NCI-H2029 (cell line): ENCODE measurements at regions not wholly inside any gene's neighbourhood (a gene's known extent, or its start where the extent isn't known, plus 50 kb on each side); places are given as distances from the start of the nearest gene placed in this dataset.

Experiments used
- DNase-seq: peaks from one replicate; lab custom pipeline; 2025; lab: John Stamatoyannopoulos, UW

DNA sequence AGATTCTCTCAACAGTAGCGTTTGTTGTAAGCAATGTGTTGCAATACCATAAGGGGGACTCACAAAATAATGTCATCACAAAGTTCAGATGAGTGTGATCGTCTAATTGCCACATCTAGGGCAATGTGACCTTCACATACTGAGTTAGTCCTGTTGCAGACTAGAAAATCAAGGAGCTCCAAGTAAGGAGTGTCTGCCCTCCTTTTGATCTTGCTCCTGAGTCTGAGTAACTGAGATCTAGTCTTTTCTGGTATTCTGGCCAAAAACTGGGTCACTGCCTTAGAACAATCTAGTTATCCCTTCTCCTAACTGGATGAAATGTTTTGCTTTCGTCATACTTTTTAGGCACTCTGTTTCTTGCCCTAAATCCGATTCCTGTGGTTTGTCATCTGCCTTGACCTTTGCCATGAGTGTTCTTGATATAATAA, 712.1 kb downstream of the CDH11 start:
- DNase-seq: no peak

DNA sequence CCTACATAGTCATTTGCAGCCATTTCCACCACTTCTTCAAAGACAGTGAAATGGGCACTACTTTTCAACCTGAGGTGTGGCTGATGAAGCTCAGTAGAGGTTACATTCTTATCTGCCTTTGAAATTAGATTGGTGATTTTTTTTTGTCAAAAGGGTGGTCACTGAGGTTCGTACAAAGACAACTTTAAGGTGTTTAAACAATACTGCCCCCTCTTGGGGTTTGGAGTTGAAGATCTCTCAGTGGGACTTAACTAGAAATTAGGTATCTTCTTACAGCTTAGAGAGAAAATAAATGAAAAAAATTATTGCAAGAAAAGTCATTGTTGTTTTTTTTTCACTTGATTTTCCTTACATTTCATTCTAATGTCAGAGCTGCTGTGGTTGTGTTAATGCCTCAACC, 713.2 kb downstream of the CDH11 start:
- no peak for DNase-seq

DNA sequence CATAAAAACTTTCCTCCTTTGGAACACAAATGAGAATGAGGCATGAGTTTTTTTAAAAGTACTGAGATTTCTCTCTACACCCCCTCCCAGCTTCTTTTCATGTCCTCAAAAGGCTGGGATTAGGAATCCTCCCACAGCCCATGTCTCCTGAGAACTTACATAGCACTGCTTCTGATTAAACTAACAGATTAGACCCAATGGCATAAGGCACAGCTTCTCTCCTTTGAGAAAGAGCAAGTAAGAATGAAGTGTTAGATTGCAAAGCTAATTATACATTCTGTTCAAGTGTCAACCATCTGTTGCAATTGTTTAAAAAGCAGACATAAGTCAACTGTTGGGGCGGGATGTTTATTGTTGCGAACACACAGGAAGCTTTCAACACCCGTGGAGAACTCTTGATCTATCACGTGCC, 715.1 kb downstream of the CDH11 start:
- no peak for DNase-seq

DNA sequence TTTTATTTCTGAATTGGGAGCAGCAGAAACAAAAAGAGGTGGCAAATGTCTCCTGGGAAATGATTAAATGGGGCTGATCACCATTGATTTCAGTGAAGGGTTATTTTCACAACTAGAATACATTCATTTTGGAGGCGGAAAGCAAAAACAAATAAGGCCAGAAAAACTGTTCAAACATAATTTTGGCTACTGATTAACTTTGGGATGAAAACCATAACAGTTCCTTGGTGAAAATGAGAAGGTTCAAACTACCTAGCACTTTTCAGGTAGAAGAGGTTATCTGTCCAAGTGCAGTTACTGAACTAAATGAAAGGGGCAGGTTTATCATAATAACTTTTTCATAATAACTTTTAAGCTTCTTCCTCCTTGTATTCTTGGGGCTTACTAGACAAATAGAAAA, 718.5 kb downstream of the CDH11 start:
- DNase-seq: no peak

DNA sequence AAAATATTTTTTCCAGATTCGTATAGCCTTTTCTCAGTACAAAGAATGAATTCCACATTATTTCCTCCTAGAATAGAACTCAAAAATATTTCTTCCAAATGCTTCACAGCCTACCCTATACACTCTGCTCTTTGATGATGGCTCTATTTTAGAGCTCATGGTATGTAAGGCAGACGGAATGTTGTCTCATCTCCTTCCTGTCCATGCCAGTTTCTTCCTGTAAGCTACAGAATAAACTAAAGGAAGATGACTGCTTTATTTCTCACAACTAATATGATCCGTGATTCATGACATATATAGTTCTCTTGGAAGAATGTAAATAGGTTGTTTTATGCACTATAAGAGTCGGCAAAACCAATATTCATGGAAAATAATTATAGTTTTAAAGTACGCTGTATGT, 723.1 kb downstream of the CDH11 start:
- no peak for DNase-seq

DNA sequence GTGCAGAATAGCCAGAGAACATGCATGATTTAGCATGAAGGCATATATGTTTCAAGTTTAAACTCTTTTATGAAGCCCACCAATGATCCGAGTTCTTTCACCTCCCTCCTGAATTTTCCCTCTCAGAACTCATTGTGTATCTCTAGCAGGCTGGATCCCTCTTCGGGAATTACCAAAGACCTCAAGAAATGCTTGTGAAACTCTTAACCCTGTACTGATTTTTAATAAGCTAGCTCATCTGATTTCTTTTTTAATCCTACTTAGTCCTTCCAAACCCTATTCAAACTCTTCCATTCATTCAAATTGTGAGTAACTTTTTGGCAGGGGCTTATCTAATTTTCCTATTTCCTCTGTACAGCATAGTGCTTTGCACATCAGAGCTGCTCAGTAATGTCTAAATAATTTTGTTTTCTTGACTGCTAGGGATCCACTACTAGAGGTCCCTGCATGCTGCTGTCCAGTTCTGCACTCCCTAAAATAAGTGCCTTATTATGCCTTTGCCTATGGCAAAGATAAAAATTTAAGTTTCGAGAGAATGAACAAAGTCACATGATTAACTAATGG, 723.8 kb downstream of the CDH11 start:
- DNase-seq: no peak

DNA sequence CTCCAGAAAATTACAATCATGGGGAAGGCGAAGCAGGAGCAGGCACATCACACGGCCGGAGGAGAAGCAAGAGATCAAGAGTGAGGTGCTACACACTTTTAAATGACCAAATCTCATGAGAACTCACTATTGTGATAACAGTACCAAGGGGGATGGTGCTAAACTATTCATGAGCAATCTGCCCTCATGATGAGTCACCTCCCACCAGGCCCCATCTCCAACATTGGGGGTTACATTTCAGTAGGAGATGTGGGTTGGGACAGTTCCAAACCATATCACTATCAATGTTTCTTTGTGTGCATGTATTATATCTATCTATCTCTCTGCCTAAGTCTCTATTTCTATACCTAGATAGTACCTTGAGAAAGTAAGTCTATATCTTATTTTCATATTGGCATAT, 724.8 kb downstream of the CDH11 start:
- DNase-seq: no peak

DNA sequence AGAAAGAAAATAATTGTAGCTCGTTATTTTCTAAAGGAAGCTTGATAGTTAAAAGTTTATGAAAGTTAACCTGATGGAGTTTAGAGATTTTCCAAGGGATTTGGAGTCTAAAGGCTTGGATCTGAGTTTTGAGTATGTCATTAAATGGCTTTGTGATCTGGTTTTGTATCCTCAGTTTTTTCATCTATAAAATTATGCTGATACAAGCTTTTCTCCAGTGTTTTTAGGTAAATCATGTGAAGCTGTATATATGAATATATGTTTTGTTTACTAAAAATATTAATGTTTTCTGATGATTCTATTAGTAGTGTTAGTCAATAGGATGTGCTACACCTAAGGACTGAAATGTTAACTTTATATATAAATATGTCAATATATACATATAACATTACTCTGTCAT, 727.8 kb downstream of the CDH11 start:
- no peak for DNase-seq

DNA sequence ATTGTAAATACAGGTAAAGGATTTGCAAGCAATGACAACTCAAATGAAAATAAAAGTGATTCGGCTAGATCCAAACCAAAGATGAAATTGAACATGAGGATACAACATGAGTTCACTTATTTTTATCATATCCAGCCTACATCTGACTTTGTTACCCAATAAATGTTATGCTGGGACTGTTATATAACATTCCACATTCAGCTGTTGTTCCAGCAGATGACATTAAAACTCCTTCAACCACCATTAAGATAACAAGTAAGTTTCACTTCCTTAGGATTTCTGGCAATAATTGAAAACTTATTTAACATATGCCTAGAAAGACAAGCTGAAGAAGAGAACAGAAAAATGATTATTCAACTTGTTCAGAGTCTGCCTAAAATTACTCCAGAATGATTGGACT, 729.4 kb downstream of the CDH11 start:
- no peak for DNase-seq

DNA sequence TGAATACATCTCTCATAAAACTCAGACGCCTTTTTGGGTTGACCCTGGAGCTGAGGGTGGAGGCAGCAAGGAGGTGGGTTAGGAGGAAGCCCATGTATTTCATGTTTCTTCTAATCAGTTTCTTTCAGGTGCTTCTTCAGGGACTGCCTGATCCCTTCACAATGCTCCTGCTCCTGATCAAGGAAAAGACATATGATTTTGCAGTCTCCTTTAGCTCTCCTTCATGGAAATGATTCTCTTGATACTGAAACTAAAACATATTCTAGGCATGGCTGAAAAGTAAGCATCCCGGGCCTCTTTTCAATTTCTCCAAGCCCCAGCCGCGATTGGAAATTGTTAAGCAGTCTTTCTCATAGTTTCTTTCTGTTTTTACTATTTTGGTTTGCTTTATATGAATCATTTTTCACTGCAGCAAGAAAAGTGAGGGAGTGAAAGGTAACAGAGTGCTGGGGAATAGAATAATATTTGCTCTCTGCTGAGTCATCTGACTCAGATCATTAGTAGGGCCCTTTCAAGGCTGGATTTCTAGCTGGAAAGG, 730.7 kb downstream of the CDH11 start:
- no peak for DNase-seq

DNA sequence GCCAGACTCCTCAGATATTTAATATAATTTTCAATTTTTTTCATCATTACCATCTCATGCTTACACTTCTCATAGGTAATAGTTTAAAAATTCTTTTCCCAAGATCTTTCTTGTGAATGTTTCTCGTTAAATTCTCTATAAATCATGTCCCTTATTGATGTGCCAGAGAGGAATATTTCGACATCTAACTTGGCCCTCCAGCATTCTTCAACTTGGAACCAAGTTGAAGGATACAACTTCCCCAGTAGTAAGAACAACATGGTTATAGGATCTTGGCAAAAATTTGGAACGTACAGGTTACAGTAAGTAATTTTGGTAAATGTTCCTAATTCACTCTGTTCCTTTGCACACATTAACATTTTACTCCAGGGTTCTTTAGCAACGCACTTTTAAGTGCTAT, 731.8 kb downstream of the CDH11 start:
- no peak for DNase-seq

DNA sequence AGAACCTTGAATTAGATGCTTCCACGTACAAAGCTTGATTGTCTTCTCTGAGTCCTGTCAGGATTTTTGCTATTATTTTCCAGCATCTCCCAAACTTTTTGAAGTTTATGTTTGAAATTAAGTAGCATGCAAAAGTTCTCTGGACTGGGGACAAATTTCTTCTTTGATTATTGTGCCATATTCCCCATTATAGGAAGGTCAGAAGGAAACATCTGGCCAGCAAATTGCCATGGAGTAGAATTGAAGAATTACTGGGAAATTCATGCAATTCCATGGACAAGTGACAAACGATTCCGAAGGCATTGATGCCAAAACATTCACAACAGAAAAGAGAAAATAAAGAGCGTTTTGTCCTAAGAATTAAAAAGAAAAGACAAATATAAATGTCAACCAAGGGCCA, 737.2 kb downstream of the CDH11 start:
- DNase-seq: no peak

DNA sequence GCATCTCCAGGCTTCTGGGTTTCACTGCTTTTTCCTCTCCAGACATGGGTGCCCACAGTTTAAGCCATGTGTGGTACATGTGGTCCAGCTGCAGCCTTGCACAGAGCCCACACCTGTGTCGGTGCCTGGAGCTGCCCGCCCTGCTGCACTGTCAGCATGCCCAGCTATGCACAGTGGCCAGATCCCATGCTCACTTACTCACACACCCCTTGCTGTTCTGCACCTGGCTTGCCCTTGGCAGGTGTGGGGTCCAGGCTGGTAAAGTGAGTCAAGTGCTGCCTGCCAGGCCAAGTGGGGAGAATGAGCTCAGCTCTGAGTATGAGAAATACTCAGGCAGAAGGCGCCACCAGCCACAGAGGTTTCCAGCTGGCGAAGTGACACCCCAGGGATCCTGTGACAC, 739.9 kb downstream of the CDH11 start:
- DNase-seq: no peak

DNA sequence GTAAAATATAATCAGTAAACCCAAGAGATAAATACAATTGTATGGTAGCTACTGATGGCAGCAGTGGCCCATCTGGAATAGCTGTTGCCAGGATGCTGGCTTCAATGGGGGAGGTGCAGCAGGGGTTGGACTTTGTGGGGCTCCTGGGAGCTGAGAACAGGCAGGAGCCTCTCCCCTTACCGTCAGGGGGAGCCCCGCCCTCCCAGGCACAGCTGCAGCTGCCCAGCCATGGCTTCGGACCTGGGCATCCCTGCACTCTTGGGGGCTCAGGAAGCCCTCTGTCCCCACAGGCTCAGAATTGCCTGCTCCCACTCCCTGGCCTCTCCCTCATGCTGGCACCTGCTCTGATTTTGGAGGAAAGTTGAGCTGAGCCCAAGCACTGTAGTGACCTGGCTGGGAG, 741.1 kb downstream of the CDH11 start:
- DNase-seq: no peak

DNA sequence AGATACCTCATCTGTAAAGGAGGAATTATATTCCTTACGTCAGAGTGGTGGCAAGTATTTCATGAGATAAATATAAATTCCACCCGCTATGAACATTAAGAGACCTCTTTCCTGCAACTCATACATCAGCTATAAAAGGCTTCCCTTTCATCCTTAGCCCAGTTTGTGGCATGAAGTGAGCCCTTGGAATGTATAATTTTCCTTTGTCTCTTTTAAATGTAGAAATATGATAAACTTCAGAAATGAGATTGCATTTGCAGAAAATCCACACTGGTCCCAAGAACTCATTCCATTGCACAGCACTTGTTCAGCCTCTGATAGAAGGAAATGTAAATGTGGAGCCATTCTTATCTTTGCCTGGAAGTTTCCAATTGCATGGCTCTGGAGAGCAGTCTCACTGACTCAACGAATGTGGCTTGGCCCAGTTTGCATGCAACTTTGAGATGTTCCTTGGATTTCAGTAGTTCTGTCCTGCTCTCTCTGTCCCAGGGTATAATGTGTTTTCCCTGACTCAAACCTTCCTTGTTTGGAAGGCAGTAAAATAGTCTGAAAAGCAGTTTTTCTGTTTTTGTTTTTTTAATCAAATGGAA, 746.4 kb downstream of the CDH11 start:
- DNase-seq: no peak

DNA sequence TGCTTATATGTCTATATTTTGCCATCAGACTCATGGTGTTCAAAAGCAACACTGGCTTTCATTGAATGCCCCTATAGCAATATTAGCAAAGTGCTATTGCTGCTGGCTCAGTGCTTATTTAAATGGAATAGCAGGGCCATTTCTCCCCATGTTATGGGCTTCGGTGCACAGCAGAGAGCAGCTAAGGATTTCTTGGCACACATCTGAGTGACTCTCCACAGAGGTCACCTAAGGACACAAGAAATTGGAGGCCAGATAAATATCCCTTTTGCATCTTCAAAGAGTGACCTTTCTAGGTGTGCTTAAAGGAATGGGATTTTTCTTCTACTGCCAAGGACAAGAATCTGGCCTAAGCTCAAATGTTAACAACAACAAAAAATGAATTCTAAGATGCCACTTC, 751.8 kb downstream of the CDH11 start:
- DNase-seq: no peak

DNA sequence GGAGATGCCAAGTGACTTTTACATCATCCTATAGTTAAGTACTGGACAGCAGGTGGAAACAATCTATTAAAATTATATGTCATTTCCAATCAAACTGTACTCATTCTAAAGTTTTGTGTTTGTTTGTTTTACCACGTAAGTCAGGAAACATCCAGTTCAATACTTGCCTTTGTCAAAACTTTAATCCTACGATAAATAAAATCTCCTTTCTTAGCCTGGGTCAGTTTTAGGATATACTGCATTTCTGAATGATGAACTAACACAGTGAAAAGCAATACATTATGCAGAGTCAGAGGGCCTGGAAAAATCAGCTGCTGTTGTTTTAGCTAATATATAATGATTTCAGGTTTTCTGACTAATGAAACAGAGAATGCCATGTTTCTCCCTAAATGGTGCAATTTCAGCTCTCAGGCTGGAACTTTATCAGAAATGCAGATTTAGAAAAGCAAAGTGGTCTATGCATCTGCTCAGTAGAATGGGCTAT, 756.4 kb downstream of the CDH11 start:
- no peak for DNase-seq

DNA sequence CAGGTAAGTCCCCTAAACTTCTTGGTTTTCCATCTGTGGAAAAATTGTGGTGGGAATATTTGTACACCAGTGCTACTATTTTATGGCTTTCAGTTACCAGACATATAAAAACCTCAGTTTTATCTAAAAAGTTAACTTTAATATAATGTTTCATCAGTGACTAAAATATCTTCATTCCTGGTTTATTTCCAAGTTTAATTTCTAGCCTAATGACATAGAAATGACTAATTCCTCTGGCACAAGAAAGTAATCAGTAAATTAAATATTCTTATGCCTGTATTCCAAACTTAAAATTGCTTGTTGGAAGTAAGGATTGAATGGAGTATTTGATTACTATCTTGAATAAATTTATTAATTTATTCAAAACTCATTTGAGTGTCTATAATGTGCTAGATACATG, 757.0 kb downstream of the CDH11 start:
- no peak for DNase-seq

DNA sequence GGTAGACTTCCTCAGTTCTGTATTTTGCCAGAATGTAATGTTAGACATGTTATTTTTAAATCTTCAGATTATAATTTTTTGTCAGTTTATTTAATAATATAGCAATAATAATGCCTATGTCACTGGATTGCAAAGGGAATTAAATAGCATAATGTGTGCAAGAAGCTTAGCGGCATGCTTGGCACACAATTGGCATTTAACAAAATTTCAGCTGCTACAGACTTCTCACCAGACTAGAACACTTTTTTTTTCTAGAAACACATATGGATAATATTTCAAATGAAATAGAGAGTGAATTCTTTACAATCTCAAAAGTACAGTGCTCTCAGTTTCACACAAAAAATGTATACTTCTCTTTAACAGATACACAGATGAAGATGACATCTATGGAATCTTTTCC, 757.4 kb downstream of the CDH11 start:
- no peak for DNase-seq

DNA sequence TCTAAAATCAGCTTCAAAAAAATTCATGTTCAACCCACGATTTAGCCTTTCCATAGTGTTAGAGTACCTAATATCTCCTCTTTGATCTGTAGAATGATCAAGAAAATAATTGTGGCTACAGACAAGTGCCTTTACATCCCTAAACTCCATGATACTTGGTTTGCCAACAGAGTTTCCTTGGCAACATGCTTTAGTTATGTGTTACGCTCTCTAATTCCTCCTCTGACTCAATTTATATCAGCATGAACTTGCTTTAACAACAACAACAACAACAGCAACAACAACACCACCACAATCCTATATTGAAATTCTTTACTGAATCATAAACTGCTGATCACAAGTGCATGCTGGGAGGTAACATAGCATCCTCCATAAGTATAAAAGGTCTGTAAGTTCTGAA, 757.8 kb downstream of the CDH11 start:
- DNase-seq: no peak

DNA sequence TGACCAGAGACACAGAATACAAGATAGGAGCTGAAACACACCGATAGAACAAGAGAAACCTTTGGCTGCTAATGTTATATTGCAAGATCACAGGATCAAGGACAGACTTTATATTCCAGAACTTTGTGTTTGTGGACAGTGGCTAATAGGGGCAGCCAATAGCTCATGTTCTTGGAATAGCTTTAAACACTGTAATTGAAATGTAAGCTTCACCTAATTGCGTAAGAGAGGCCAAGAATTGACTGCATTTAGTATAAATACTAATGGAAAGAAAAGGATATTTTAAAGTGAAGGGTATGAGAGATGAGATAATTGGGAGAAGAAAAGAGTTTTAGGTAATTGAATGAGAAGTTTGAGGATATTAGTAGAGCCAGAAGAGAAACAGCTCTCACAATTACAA, 758.8 kb downstream of the CDH11 start:
- no peak for DNase-seq

DNA sequence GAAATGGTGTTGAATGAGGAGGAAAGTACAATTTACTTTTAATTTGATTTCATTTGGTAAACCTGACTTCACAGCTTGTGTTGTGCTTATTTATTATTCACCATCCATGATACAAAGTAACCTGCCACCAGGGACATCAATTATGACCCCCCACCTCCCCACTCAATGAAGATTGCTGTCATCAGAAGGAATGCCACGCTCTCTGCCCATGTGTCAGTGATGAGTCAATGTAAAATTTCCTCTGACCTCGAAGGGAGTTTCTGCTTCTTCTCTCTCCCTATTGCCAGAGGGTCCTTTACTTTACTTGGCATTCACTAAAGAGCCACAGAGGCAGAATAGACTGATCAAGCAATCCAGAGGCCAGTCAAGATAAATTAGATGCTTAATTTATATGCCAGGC, 759.7 kb downstream of the CDH11 start:
- no peak for DNase-seq

DNA sequence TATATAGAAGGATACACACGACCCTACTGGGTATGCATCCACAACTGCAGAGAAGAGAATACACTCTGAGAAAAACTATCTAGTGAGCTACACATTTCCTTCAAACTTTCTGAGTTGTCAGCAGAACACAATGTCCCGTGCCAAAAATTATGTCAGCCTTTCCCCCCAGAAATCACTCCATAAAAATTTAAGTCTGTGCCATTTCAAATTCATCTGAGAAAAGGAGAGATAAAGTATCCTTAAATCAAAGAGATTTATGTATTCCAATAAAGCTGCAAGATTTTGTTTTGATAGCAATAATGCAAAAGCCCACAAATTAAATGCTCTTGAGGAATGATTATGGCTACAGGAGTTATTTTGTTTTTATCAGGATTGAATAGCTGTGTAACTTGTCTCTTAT, 760.1 kb downstream of the CDH11 start:
- DNase-seq: no peak

DNA sequence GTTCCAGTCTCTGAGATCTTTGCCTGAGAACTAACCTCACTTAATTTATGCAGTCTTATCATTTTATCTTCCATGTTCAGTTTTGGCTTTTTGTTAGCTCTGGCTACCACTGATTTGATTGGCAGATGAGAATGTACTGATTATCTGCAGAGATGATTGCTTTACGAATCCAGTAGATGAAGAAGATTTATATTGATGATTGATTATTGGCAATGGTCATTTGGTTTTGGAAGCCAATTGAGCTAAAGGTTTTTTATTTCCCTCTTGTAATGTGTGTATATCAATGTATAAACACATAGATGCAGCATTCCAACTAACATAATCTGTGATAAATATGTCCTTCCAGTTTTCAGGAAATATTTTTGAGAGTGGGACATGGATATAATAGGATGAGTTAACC, 763.6 kb downstream of the CDH11 start:
- no peak for DNase-seq
